ENCODE measurements at regions not wholly inside any gene's neighbourhood (a gene's known extent, or its start where the extent isn't known, plus 50 kb on each side); places are given as distances from the start of the nearest gene placed in this dataset.

DNA sequence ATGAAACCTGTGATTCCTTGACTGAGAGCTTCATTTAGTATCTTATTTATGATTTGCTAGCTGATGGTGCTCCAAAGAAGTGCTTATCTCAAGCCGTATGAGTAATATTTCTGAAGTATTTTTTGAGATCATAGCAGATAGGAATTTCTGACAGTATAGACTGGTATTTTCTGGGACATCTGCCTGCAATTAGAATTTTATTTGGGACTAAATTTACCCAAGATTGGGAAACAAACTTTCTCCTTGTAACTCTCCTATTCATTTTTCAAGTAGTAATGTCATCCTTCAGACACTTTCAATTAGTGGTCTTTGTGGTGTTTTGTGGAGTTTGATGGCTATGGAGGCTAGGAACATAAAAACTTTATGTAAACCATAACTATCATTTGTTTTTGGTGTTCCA lies 597.2 kb upstream of the ZP4 start:
- 70% methylated on average over 1 of the region's 1 CpG for WGBS (ENCODE audit: missing lambda C conversion rate)
- Histone ChIP-seq H3K4me3 (no peak overlapping the region), H3K9me3 (no peaks in the 10 kb centered on the region; the same call in 2 of the 3 replicates), H3K27ac (no peak overlapping the region), H3K4me1 (no peaks in the 10 kb centered on the region), H3K4me2 (no peak overlapping the region)
- TF ChIP-seq CBX8 (IDR thresholded peaks at IDR 0.05), result no peak
- no peak for TF ChIP-seq RARB (CRISPR knock-in tag; IDR thresholded peaks at IDR 0.05)
- TF ChIP-seq SMC3 (IDR thresholded peaks at IDR 0.05), result no peak
- TF ChIP-seq FOXS1 (CRISPR knock-in tag; IDR thresholded peaks at IDR 0.05), result no peak
- TF ChIP-seq EHMT2 (IDR thresholded peaks at IDR 0.05; ENCODE audit: low read depth), result no peak
- TF ChIP-seq HEYL (CRISPR knock-in tag; IDR thresholded peaks at IDR 0.05), result no peak
- no peak for TF ChIP-seq FOSL2 (IDR thresholded peaks at IDR 0.05)
- no peak for TF ChIP-seq FOSL2 (CRISPR knock-in tag; IDR thresholded peaks at IDR 0.05)
- POLR2A ChIA-PET, result interaction anchor here (0.7 kb wide), 1 partner anchor 774 kb away, joined by 3 read pairs; no protein-coding TSS in a partner anchor
- ATAC-seq (no peak), DNase-seq (ENCODE audit: low read depth in 1 of 2, low spot score in 1 of 2) (no peak), FAIRE-seq (no peak)
- CTCF ChIA-PET, result interaction anchor here (0.6 kb wide), 1 partner anchor 644 kb away, joined by 7 read pairs; no protein-coding TSS in a partner anchor

- DNase-seq (ENCODE audit: low read depth in 1 of 2, low spot score in 1 of 2), result no peak
- no peak overlapping the region for H3K4me2 ChIP-seq
- 36% methylated on average over 5 of the region's 5 CpGs for WGBS (ENCODE audit: missing lambda C conversion rate)
- H3K9me3 ChIP-seq, result no peaks in the 10 kb centered on the region; the same call in 2 of the 3 replicates
- no peak overlapping the region for H3K4me3 ChIP-seq
- CTCF ChIA-PET, result interaction anchor here (1.2 kb wide), 1 partner anchor 16 kb away, joined by 3 read pairs; no protein-coding TSS in a partner anchor
- peak; percentile 30 to 89; a peak in 3 of 6 replicates for ATAC-seq
- H3K4me1 ChIP-seq, result no peaks in the 10 kb centered on the region
- FAIRE-seq, result no peak
- POLR2A ChIA-PET, result no interaction called here
- TF ChIP-seq REST (IDR thresholded peaks at IDR 0.05) (no peak), JUN (IDR thresholded peaks at IDR 0.05) (no peak), EHF (CRISPR knock-in tag; IDR thresholded peaks at IDR 0.05) (no peak), CBX2 (IDR thresholded peaks at IDR 0.05; ENCODE audit: borderline replicate concordance, low read depth) (no peak), USF2 (IDR thresholded peaks at IDR 0.05) (no peak), HDAC2 (IDR thresholded peaks at IDR 0.05) (no peak), MYC (IDR thresholded peaks at IDR 0.05; ENCODE audit: borderline replicate concordance, low read length) (no peak), RCOR1 (IDR thresholded peaks at IDR 0.05; ENCODE audit: low read depth, low read length) (no peak), SREBF2 (IDR thresholded peaks at IDR 0.05) (no peak), RNF2 (IDR thresholded peaks at IDR 0.05; ENCODE audit: borderline replicate concordance, low read depth) (no peak), CHD2 (IDR thresholded peaks at IDR 0.05; ENCODE audit: low read length, partially characterized antibody) (no peak), GATA3 (IDR thresholded peaks at IDR 0.05; ENCODE audit: borderline replicate concordance) (no peak)
- H3K27ac ChIP-seq, result no peak overlapping the region
These were observed 595.1 kb upstream of the ZP4 start for GRCh38 chr1:238485912-238486209.
